HG03565 (cell line): ENCODE measurements at regions not wholly inside any gene's neighbourhood (a gene's known extent, or its start where the extent isn't known, plus 50 kb on each side); places are given as distances from the start of the nearest gene placed in this dataset.

Experiments
- ATAC-seq: cut with Tn5 transposase; IDR thresholded peaks from one replicate; pipeline ENCODE4 v1.9.1; 2021; ENCODE audit warnings: mild to moderate bottlenecking, moderate library complexity; ENCODE audit not compliant: unreplicated experiment

DNA sequence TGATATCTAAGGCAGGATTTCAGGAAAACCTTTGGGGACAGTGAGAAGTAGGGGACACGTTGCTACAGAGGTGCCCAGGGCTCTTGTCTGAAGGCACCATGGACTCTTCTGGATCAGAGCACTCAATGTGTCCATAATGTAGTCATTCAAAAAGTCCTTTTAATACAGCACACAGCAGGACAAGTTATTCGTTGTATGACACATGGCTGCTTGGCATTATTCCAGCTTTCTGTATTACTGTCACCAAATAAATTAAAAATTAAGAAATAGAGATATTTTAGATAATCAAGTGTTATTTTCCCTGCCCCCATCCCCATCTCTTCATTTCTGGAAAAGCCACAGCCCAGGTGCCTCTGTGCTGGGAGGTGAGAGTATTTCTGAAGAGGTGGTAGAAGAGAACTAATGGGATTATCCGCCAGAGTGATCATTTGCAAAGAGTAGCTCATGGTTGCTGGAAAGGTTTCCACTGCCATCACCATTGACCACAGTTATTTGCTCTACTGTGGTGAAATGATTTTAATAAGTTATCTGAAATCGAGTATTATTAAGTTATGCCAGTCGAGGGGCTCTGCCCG is 83.0 kb downstream of the CXCL12 start:
- ATAC-seq: no peak

DNA sequence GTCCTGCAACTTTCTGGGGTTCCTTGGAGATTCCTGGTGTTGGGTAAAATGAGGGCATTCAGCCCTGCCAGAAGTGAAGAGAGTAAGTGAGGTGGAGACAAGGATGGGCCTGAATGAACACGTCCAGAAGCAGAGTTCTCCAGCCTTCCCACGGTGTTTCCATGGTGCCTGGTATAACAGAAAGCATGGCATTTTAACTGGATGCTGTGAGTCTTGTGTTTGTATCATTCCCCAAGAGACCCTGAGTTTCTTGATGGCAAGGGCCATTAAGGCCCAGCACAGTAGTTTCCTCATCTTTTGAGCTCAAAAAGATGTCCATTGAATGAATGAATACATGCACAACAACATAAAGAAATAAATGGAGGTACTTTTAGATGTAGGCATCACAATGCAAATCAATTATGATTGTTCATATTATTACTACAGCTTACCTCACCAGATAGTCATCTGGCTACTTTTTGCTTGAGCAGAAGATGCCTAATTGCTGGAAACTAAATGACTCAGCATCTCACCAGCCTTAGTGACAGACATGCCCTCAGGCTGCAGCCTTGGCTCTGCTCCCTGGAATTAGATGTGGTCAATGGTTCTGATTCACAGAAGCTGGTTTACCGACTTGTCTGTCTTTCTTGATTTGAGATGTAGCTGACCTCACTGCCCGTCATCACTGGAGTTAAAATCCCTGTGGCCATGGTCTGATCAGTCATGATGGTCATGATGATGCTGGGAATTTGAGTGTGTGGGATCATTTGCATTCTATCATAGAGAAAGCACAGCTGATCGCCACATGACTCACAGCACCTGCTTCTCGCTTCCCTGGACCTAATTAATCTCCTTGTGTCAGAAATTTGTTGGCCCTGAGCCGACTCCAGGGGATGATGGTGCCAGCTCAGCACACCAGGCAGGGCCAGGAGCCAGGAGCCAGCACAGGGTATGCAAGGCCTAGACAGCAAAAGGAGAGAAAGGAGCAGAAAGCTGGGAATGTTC is 83.9 kb downstream of the CXCL12 start:
- ATAC-seq: peak; percentile 90

DNA sequence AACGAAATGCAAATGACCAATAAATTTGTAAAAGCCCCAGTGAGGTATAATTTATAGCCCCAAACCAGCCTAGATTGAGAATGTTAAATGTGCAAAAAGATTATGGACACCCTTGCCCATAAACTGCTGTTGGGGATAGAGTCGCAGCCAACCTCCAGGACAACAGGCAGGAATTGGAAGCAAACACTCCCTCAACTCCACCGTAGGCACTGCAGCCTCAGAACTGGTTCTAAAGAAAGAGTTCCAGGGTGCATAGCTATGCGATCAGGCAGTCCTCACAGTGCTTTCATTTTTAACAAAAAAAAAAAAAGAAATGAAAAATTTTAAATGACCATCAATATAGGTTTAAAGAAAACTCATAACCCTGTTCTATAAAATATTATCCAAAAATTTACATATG is 86.2 kb downstream of the CXCL12 start:
- ATAC-seq: no peak

DNA sequence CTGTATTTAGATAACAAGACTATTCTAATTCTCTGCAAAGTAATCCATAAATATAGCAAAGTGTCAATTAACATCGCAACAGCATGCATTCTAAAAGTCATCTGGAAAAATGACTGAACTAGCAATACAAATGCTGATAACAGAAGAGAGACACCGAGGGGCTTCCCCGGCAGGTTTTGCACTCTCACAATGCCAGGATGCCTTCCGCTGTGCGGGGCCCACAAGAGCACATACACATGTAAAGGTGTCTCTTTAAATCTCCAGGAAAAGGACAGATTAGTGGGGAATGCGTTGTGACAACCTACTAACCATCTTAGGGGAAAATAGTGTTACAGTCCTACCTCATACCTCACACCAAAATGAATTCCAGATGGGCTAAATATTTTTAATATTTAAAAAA is 86.9 kb downstream of the CXCL12 start:
- no peak for ATAC-seq

DNA sequence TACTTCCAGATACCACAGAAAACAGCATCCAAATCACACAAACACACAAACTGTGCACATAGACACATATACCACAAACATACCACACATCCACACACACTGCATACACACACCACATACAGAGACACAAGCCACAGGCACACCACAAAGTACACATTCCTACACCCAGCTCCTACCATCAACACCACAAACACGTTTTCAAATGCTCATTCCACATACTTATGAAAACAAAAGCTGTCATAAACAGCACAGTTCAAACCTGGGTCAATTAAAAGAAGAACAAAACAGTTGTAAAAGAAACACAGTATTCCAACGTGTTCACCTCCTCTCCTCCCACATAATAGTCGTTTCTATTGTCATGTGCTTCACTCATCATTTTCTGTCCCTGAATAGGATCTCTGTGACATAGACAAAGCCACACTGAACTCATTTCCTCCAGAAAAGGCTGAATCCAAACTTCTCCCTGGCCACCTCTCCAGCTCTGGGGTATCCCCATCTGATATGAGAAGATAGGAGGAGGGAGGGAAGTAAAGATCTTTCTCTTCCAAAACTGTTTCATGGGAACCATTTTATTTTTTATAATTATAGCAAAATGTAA is 89.2 kb downstream of the CXCL12 start:
- ATAC-seq: no peak

DNA sequence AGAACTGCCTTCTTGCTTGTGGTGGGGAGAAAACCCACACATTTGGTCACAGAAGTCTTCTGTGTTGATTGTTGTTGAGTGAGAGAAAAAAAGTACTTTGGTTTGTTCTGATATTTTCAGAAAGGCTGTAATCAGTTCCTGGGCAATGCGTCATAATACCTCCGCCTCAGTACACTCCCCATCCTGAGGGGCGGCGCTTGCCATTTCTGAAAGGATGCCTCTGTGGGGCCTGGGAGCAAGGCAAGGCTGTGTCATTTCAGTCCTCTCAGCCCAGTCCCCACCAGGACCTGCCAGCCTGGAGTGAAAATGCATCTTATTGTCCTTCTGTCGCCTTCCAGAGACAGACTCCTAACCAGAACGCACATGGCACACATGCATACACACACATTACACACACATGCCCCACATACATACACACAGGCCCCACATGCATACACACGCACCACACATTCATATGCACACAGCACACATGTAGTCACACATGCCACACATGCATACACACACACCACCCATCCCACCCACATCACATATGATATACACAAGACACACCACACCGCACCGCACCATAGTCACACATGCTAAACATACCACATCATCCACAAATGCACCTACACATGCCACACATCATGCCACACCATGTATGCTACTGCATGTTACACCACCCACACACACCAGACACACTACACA is 90.0 kb downstream of the CXCL12 start:
- no peak for ATAC-seq

DNA sequence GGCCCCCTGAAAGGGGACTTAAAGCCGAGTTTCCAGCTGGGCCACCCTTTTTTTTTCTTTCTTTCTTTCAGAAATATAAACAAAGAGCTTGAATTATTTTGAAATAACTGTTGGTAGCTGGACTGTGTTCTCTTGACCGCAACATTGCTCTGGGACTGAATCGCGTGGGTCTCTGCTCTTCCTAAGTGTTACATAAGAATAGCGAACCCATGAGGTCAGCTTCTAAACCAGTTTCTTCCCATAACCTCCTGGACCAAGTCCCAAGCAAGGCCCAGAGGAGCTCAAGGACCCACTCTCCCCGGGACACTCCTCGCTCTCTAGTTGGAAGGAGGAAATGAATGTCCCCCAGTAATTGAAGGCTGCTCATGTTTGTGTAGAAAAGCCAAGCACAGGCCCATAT is 91.1 kb downstream of the CXCL12 start:
- no peak for ATAC-seq

DNA sequence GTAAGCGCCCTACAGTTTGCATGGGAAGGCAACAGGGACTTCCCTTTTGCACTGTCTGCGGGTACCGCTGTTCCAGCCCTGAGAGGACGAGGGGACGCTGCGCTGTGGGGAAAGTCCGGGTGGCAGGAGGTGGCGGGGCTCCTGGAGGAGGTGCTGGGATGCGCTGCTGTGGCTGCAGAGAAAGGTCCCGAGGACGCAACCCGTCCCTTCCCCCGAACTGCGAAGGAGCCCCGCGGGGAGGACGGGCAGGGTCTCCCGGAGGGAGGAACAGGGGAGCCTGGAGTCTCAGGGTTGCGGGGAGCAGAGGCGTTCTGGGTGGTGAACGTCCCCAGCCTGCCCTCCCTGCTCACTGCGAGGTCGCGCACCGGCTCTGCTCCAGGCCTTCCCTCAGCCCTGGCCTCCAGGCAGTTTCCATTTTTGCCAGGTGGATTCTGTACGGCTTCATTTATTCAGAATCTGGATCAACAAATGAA is 91.6 kb downstream of the CXCL12 start:
- ATAC-seq: no peak

DNA sequence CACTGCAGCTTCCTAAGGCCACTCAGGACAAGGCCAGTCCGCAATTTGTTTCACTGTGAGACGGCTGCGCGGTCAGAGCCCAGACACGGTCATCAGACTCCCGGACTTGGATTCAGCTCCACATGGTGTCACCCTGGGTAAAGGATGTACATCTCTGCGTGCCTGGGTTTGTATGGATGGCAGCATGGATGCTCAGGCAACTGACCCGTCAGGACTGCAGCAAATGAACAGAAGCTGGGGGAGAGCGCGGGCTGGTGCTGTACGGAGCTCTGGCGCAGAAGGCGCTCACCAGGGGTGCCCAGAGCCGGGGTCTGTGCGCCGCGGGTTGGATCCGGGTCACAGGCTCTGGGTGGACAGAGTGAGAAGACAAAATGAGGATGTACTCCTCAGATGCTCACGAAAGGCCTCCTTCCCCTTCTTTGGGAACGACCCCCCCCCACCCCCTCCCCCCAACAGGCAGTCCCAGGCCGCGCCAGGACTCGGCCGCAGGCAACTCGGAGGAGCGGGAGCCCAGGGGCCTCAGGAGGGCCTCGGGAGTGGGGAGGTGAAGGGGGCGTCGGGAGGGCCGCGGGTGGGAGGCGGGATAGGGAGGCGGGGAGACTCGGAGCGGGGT is 92.4 kb downstream of the CXCL12 start:
- no peak for ATAC-seq

DNA sequence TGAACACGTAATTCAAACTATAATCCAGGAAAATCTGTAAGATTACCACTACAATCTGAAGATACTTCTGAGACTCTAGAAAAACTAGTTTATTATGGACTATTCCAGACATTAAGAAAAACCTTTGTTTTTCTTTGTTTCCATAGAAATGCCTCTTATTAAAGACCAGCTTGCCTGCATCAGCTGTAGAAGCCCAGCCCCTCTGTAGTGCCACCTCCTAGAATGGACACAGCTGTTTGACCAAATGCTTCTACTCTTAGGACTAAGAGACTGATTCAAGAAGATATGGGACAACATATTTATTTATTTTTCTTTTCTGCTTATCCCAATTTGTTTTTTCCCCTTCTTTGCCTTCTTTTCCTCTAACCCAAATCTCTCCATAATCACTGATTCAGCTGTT is 93.8 kb downstream of the CXCL12 start:
- no peak for ATAC-seq

DNA sequence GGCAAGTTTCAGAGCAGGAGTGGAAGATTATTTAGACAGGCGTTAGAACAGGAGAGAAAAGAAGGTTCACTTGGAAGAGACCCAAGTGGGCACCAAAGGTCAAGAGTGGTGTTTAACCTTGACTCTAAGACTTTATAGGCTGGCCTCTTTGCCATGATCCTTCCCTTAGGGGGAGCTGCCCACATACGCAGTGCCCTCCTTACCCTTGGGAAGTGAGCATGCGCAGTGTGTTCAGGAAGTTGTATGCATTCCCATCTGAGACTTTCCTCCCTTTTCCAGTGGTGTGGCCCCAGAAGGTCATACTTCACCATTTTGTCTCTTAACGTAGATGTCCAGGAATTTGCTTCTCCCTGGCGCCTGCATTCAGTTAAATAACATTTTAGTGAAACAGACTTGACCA is 95.8 kb downstream of the CXCL12 start:
- no peak for ATAC-seq

DNA sequence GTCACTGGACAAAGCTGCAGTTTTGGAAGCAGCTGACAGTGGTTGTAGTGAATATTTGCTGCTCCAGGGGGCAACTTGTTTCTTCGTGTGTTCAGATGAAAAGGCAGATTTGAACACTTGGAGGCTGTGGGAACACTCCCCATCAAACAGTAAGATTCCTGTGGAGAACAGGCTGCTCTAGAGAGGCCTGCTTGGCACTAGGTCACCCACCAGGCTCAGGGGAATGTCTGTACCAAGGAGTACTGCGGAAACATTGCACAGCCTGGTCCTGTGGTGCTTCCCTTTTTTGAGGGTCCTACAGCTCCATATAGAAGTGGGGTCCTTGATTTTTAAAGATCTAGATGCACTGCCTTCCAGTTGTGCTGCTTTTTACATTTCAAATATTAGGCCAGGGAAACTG is 97.5 kb downstream of the CXCL12 start:
- no peak for ATAC-seq

DNA sequence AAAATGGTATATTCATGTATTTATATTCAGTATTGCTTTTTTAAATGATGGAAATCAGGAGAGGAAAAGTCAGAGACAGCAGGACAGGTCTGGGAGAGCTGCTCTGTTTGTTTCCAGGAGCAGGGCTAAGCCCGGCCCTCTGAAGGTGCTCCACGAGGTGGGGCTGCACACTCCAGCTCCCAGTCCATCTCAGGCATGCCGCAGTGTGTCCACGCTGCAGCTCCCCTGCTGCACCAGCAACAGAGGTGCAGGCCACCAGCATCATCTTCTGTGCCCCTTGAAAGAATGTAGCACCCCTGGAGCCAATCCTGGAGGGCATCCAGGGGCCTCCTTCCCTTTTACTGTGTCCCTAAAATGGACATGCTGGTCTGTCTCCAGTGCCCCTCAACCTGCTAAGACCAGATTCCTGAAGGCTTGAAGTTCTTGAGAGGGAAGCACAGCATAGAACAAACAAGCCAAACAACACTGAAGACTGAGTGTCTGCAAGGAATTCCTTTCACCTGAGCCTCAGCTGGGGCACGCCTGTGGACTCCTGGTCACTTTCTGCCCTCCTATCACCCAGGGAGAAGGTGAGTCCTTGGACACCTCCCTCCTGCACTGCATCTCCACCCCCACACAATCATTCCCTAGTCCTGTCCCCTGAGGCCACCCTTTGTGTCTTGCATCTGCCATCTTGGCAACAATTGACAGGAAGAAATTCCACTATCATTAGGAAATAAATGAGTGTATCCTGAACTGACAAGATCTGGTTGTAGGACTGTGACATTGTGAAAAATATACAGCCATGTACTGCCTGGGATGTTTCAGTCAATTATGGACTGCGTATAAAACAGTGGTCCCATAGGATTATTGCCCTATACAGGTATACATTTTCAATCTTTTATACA is 100.5 kb downstream of the CXCL12 start:
- ATAC-seq: no peak

DNA sequence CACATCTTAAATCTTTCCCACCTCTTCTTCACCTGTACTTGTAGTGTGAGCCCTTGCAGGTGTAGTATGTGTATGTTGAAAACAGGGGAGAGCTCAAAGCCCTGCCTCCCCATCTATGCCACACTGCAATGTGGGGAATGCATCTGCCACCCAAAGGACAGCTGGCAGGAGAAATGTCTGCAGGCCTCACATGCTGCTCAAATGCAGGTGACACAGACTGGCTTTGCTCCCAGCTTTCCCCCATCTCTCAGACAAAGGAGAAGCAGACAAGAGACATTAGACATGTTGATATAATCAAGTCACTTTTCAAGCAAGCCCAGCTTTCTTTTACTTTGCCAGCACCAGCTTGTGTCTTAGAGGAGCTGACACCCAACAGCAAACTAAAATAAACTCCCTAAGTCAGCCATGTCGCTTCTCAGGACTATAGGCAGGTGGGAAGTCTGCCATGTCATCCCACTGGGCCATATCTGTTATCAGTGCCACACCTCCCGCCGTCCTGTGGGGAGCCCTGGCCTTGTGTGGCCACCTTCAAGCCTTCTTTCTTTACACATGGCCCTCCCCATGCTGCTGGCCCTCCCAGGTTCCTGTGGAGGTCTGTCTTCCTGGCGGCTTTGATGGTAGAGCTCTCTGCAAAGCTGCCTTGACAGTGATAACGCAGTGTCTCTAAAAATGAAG is 102.1 kb downstream of the CXCL12 start:
- no peak for ATAC-seq

DNA sequence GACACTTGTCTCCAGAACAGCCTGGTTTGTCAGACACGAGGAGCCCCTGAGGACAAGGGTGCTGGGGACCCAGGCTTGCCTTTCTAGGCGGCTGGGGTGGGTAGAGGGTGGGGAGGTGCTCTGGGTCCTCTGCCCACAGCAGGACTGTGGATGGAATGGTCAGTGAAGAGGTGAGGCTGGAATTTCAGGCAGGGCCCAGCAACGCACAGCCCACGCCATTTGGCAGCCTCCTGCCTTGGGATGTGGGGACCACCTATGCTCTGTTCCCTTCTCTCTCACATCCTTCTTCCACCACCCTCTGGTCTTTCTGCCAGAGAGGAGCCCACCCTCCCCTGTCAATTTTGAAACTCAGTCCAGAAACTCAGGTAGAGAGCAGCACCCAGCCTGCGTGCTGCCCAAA is 103.2 kb downstream of the CXCL12 start:
- ATAC-seq: no peak

DNA sequence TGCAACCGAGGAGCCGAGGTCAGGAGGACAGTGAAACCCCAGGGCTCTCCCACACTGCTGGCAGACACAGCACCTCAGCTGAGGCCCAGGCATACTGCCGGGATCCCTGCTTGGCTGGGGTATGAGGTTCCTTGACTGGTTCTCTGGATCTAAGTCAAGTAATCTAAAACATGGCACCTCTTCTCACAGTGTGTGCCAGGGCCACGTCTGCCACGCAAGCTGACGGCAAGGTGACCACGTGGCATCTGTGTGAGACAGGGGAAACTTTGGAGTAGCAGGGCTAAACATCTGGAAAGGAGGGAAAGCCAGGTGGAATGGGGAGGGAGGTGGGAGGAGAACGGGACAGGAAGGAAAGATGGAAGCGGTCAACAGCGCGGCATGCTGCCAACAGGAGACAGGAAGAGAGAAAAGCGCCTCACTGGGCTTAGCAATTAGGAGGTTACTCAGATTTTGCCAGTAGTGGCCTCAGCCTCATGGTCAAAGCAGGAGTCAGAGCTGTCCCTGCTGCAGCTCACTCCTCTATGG is 103.7 kb downstream of the CXCL12 start:
- no peak for ATAC-seq

DNA sequence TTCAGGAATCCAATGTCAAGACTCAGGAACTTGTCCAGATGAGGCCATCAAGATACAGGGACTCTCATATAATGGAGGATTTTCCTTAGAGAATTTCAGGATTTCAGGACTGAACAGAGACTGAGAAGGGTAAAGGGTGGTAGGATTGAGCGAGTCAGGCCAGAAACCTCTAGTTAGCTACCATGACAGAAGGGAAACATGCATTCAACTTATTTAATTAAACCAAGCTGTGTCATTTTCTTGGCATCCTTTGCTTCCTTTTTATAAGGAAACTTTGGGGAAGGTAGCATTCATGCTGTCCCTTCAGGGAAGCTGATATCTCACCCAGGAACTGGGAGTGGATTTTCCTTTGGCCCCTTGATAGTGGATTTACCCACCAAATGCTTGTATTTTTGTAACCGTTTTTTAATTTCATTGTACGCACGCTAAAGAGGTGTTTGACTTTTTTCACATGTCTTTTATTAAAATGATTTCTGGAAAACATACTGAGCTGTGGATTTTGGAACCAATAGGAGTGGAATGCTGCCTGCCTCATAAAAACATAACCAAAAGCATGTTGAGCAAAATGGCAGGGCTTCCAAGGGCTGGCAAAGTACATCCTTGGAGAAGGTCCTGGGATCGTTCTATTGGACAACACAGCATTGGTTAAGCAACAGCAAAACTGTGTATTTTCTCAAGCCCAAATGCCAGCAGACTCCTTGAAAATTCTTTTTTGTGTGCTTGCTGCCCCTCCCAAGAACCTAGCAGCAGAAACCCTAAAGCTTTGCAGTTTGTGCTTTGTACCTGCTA is 104.5 kb downstream of the CXCL12 start:
- ATAC-seq: no peak

DNA sequence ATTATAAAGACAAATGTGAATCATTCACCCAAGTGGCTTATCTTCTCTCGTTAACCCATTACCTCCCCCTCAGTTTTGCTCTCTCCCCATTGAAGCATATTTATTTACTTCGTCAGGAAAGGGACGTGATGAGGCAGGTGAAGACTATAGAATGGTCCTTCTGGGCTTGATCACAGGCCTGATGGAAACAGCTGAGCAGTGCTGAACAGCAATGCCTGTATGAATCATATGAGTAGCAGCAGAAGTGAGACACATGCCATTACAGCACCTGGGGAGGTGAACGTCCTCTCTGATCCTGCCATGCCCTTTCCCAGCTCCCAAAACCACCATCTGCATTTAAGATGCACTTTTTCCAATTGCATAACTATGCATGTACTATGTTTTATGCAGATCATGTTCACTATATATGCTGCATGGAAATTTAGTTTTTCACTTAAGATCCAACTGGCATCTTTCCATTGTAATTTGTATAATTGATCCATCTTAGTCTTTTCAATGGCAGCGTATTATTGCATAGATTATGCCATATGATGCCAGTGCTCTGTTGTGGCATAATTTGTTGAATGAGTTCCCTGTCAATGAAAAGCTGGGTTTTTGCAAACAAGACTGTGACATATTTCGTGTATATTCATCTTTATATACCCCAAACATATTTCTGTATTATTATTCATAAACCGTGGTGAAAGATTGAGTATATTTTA is 105.3 kb downstream of the CXCL12 start:
- ATAC-seq: no peak
